Stimulated activated naive CD8-positive, alpha-beta T cell treated with anti-CD3 and anti-CD28 coated beads, Interleukin-15, Interleukin-2, amounts not matched to agents 100 U/mL and 50 U/mL, for 24 hours (primary cell): ENCODE measurements at regions not wholly inside any gene's neighbourhood (a gene's known extent, or its start where the extent isn't known, plus 50 kb on each side); places are given as distances from the start of the nearest gene placed in this dataset.

Source experiments
- ATAC-seq: fragments of 150-1000 bp; cut with Tn5 transposase; one replicate; pipeline ENCODE4 v1.10.0; 2021
- DNase-seq: peaks from one replicate; pipeline ENCODE4 v3.0.0; 2021

DNA sequence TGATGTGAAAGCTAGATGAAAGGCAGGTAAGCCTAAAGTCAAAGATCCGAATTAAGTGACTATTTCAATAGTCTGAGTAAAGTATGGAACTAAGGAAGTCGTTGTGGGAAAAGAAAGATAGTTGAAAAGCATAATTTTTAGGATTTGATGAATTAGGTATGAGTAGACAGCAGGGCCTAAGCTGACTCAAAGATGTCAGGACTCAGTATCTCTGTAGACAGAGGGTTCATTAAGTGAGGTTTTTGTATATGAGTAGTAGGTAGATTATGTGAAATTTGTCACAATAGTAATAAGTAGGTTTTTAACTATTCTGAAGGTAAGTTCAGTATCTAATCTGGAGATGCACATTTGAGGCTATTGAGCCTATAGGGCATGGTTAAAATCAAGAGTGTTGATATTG lies 196.4 kb downstream of the RASSF9 start:
- ATAC-seq (no peak), DNase-seq (no peak)

DNA sequence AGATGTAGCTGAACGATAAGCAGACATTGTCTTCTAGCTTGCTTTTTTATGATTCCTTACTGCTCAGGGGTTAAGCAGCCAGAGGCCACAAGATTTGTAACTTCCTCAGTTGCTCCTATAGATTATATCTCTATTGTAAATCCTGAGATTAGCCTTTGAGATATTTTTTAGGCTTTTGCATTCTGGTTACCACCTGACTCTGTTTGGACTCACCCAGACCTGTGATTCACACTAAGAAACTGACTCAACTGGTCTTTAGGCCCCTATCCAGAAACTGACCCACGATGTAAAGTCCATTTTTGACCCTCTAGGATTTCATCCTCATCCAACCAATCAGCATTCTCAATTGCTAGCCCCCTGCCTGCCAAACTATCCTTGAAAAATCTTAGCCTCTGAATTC lies 194.4 kb downstream of the RASSF9 start:
- DNase-seq (no peak), ATAC-seq (no peak)

DNA sequence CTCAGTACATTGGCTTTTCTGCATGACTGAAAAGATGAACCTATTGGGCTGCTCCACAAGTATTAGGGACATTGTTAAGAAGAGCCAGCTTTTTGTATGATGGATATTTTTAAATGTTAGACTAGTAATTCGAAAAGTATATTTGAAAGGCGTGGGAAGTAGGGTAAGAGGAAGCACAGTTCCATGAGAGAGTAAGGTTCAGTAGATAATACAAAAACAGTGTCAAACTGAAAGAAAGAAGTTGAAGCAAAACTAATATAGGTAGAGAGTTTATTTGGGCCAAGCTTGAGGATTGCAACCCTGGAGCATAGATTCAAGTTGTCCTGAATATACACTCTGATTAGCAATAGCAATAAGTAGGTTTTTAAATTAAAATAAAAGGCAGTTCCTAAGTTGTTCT lies 193.9 kb downstream of the RASSF9 start:
- ATAC-seq (no peak), DNase-seq (no peak)

DNA sequence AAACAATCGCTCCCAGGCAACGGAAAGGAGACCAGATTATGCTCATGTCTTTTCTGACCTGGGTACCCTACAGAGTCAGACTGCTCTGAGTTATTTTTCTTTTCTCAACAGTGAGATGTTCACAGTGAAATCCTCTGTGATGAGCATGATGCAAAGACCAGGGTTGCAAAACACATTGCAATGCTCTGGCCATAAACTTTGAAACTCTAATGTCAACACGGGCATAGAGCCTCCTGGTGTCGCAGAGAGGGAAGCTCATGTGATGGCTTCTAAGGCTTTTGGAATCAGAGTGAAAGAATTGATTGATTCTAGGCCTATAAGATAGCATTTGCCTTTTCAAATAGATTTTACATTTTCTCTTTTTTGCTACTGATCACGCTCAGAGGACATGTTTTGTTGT lies 193.4 kb downstream of the RASSF9 start:
- DNase-seq (no peak), ATAC-seq (no peak)

DNA sequence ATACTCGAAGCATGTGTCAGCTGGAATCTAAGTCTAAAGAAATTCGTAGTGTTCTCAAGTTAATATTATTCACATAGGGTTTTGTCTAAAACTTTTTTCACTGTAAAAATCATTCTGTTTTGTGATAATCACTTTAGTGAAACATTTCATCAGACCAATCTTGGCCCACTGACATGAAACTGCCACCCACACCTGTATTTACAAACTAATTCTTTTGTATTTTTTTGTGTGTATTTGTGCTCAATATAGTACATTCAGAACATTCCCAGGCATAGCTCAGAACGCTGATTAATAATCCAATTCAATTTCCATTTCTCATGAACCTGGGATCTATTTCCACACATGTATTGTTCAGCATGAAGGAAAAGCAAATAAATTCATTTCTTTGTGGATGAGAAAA lies 191.7 kb downstream of the RASSF9 start:
- DNase-seq, result no peak
- ATAC-seq, result no peak

DNA sequence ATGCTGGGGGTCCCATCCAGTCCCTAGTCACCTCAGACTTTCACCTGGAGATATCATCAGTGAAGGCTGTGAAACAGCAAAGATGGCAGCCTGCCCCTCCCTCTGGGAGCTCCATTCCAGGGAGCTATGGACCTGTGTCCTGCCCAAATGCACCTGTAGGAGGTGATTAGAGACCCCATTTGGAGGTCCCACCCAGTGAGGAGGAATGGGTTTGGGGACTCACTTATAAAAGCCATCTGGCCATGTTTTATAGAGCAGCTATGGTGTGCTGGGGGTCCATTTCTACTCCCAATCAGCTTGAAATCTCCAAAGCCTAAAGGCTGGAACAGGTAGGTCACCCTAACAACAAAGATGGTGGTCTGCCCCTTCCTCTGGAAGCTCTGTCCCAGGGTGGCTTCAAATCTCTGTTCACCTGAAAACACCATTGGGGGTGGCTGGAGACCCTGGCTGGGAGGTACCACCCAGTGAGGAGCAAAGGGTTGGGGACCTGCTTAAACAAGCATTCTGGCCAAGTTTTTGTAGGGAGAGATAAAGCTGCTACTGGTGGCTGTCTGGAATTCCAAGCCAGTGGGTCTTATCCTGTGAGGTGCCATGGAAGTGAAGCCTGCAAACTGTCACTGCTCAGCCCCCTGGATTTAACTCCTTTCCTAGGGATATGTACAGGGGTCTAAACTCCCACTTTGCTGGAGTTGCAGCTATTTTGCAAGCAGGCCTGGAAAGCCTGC lies 182.3 kb downstream of the RASSF9 start:
- no peak for ATAC-seq

DNA sequence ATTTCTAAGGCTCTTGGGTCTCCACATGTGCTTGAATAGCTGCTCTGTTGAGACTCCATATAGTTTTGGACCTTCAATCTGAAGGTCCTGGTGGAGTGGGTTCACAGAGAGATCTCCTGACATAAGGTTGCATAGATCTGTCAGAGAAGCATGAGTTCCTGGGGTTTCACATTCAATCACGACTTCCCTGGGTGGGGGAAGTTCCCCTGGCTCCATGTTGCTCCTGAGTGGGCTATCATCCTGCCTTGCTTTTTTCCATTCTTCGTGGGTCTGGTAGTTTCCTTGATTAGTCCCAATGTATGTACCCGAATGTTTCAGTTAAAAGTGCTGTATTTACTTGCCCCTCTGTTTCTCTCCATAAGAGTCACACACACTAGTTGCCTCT lies 181.8 kb downstream of the RASSF9 start:
- DNase-seq (no peak), ATAC-seq (no peak)

More for the DNA sequence above, 182.3 kb downstream of the RASSF9 start:
- no peak for DNase-seq

DNA sequence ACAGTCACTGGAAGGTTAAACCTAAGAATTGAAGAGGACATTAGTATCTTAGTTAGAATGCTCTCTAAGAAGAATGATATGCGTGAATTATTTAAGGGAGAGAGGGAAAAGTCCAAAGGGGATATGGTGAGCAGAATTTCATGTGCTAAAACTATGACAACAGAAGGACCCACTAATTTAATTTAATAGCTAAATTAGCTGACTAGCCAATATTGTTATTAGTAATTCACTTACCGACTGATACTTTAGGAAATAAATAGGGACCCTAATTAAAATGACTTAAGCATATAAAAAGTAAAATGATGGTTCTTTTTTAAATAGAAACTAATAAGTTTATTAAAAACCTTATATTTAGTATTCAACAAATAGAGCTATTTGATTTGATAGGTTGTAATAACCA lies 179.6 kb downstream of the RASSF9 start:
- DNase-seq, result no peak
- ATAC-seq, result no peak

DNA sequence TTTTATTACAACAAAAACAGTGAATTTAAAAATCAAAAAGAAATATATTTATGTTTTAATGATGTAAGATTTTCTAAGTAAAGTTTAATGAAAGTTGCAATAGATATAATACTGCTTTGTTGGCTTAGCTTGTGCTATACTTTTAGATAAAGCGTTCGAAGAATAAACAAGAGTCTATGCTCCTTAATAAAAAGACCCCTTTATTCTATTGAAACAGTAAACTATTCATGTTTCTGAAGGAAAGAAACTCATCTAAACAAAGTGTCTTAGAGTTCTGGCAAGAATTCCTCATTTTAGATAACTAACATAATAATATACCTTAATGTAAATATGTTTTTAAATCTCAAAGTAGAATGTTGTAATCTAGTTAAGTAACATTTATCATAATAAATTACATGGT lies 179.0 kb downstream of the RASSF9 start:
- ATAC-seq, result no peak
- DNase-seq, result no peak

DNA sequence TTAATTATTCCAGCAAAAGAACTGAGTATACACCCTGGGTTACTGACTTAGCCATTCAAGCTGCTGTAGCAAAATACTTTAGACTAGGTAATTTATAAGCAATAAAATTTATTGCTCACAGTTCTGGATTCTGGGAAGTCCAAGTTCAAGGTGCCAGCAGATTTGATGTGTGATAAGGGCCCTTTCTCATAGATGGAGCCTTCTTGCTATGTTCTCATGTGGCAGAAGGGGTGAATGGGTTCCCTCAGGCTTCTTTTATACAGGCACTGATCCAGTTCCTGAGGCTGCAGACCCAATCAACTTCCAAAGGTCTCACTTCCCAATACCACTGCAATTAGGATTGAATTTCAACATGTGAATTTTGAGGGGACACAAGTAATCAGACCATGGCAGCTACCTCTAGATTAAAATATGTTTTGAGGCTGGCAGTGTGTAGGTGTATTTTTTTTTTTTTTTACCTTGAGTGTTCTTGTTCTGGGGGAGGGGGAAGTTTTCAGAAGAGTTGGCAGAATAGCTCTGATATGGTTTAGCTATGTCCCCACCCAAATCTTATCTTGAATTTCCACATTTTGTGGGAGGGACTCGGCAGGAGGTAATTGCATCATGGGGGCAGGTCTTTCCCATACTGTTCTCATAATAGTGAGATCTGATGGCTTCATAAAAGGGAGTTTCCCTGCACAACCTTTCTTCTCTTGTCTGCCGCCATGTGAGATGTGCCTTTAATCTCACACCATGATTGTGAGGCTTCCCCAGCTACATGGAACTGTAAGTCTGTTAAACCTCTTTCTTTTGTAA lies 178.2 kb downstream of the RASSF9 start:
- ATAC-seq (no peak), DNase-seq (no peak)

DNA sequence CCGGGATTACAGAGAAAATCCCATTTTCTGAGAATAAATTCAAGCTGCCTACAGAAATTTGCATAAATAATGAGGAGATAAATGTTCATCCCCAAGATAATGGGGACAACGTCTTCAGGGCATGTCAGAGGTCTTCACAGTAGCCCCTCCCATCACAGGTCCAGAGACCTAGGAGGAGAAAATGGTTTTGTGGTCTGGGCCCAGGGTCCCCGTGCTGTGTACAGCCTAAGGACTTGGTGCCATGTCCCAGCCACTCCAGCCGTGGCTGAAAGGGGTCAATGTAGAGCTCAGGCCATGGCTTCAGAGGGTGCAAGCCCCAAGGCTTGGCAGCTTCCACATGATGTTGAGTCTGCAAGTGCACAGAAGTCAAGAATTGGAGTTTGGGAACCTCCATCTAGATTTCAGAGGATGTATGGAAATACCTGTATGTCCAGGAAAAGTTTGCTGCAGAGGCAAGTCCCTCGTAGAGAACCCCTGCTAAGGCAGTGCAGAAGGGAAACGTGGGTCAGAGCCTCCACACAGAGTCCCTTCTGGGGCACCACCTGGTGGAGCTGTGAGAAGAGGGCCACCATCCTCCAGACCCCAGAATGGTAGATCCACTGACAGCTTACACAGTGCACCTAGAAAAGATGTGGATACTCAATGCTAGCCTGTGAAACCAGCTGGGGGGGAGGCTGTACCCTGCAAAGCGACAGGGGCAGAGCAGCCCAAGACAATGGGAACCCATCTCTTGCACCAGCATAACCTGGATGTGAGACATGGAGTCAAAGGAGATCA lies 176.3 kb downstream of the RASSF9 start:
- DNase-seq (no peak), ATAC-seq (no peak)

DNA sequence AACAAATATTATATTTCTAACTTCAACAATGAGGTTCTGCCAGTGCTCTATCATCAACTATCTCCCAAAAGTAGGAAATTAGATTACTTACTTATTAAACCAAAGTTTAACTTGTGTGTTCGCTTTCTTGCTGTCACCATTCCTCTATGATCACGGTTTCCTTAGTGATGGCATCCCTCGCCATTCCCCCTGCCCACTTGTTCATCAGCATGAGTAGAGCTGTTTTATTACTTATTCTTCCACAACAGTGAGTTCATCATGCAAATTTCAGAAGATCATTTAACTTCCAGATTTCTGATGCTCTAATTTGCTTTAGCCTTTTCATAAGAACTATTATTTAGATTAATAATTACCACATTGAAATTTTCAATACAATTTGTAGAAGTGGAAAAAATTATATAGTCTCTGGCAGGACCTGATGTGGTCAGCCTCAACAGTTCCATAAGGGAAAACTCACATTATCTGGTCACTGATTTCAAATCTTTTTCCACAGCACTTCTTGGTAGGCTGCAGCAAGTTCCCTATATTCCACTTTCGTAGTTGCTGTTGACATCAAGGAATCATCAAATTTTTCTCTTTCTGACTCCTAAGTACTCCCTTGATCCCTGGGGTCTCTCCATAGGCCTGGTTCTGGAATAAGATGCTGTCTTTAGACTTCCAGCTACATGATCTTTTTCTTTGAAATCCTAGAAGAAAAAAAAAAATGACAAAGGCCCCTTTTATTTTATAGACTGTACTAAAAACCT lies 174.6 kb downstream of the RASSF9 start:
- ATAC-seq, result no peak

DNA sequence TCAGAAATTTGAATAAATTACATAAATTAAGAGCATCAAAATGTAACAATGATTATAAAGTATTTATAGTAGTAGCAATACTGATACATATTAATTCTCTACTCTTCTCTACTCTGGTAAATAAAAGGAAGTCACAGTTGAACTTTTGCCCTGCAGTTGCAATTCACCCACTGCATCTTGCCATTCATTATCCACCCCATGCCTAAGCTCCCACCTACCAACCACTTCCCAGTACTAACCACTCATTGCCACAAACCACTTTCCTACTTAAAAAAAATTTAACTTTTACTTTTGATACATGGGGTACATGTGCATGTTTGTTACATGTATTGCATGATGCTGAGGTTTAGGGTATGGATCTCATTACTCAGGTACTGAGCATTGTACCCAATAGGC lies 174.0 kb downstream of the RASSF9 start:
- ATAC-seq, result no peak
- DNase-seq, result no peak

More for the DNA sequence above, 174.6 kb downstream of the RASSF9 start:
- no peak for DNase-seq

DNA sequence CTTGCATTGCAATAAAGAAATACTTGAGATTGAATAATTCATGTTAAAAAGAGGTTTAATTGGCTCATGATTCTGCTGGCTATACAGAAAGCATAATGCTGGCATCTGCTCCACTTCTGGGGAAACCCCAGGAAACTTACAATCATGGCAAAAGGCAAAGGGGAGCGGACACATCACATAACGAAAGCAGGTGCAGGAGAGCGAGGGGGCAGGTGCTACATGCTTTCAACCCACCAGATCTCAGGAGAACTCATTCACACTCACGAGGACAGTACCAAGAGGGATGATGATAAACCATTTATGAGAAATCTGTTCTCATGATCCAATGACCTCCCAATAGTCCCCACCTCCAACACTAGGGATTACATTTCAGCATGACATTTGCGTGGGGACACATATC lies 172.6 kb downstream of the RASSF9 start:
- DNase-seq (no peak), ATAC-seq (no peak)

DNA sequence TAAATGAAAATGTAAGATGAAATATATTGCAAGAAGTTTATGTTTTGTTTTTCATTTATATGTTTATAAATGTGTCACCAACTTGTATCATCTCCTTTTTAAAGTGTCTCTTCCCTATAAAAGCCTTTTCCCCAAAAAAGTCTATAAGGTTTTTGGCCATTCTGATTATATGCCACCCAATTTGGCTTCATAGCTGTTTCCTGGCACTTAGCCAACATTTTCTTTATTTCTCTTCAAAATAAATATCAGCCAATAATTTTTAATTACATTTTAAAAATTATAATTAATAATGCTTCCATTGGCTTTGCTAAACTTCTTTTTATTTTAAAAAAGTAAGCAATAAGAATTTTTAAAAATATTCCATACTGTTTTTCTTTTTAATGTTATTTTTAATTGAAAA lies 171.8 kb downstream of the RASSF9 start:
- ATAC-seq (no peak), DNase-seq (no peak)

DNA sequence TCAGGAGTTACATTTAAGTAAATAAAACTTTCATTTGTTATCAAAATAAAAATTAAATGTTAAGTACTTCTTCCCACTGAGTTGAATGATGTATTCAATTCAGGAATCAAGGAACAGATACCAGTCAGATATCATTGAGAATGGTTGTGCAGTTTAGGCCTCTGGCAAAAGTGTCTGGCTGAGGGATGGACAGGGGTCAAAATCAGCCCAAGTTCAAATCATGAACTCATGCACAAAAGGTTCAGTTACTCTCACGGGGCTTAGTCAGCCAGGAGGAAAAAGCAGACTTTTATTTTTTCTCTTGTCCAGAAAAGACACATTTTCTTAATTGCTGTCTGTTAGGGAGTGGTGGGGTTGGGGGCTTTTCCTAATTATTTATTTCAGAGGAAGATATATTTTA lies 166.3 kb downstream of the RASSF9 start:
- ATAC-seq (no peak), DNase-seq (no peak)

DNA sequence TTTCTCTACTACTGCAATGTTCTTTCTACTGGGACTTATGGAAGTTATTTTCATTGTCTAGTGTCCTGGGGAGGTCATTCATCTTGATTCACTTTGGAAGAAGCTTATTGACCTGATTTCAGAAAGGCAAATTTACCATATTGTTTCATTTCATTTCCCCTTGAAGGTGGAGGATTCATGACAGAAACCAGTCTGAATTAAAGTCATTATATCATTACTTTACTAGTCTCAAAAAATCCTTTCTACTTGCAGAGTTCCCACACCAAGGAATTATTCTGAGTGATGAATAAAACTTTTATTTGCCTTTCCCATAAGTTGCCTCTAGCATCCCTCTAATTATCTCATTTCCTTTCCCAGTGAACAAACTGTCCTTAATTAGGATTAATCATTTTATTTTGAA lies 163.8 kb downstream of the RASSF9 start:
- DNase-seq, result no peak
- ATAC-seq, result no peak

DNA sequence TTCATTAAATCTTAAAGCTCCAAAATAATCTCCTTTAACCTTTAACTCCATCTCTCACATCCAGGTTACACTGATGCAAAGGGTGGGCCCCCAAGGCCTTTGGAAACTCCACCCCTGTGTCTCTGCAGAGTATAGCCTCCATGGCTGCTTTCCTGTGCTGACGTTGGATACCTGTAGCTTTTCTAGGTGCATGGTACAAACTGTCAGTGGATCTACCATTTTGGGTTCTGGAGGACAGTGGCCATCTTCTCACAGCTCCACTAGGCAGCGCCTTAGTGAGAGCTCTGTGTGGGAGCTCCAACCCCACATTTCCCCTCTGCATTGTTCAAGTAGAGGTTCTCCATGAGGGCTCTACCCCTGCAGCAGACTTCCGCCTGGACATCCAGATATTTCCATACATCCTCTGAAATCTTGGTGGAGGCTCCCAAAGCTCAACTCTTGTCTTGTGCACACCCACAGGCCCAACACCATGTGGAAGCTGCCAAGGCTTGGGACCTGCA lies 162.2 kb downstream of the RASSF9 start:
- DNase-seq (no peak), ATAC-seq (no peak)

DNA sequence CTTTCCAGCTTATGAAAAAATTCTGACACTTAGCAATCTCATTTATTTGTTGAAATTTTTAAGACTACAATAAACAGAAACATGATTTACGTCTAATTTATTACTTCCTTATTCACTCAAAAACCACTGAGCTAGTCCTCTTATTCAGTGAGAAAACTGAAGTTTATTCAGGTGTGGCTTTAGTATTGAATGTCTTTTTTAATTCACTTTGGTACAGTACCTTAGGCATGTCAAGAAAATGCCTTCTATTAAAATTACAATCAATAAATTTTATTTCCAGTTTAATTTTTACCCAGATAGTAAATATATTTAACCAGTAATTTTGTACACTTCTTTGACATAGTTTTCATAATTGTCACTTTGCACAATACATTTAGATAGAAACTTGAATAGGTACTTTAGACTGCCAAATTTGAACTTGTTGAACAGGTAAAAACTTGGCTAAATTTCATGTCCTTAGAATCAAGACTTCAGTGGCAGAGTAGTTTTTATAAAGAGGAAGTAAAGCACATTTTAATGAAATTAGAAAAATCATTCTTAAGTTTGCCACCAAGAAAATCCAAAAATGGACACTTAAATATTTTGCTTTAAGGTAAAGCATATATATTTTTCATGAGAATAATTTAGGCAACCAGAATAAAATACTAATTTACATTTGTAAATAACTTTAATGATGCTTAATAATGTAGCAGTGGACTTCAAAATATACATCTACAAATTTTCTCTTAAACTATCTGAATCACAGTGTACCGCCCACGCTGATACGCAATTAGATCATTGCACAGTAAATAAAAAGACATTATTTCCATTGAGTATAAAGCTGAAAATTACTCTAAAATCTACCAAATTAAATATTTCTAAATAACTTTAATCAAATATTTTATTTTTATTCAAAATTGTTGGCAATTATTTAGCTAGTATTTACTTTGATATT lies 159.1 kb downstream of the RASSF9 start:
- DNase-seq (no peak), ATAC-seq (no peak)

DNA sequence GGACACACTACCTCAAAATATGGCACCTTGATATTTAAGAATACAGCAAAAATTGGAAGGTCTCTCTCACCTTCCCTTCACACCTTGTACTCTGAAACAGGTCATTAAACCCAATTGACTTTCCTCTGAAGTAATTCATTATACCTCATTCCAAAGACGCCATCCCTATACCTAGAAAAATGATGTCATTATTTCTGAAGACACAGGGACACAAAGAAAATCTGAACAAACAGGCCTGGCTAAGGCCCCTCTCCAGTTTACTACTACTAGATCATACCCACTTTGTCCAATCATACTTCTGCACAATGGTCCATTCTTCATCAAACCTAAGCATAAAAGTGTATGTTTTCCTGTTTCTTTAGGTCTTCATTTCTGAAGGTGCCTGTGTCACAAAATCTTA lies 156.9 kb downstream of the RASSF9 start:
- ATAC-seq (no peak), DNase-seq (no peak)

DNA sequence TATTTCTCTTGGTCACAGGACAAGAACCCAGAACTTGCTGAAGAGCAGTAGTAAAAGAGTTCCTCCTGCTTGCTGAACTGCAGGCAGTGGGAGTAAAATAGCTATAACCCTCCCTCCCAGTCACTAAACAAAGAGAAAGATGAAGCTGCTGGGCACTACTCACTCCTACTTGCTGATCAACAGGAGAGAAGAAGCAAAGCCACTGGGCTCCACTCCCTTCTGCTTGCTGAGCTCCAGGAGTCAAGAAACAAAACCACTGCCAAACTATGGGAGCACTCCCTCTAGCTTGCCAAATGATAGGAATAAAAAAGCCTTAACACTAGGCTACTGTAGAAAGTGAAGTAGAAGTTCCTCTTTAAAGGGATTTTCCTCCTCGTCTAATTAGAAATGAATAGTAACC lies 155.3 kb downstream of the RASSF9 start:
- DNase-seq (no peak), ATAC-seq (no peak)
